Activated naive CD4-positive, alpha-beta T cell treated with anti-CD3 and anti-CD28 coated beads for 36 hours (primary cell): ENCODE measurements at regions not wholly inside any gene's neighbourhood (a gene's known extent, or its start where the extent isn't known, plus 50 kb on each side); places are given as distances from the start of the nearest gene placed in this dataset.
"Not testable (repeated sequence)": the region's sequence is repeated elsewhere in the genome, so short reads cannot be mapped to it uniquely, and the experiment has no call there.

ENCODE experiments used
- CTCF ChIA-PET: fragments of 350-600 bp; sonication (Branson Sonifier 250); formaldehyde crosslinking; loops from one replicate; lab custom pipeline; 2021; ENCODE audit warnings: antibody characterized with exemption; lab: Charles Lee
- DNase-seq: peaks from one replicate; pipeline ENCODE4 v3.0.0-alpha.2; 2020
- H3K27ac Mint-ChIP-seq: one replicate; pipeline ENCODE4 v1.8.0; 2021; ENCODE audit warnings: mild to moderate bottlenecking, mixed read lengths
- H3K27me3 Mint-ChIP-seq: one replicate; pipeline ENCODE4 v1.8.0; 2021; ENCODE audit warnings: low read depth, mixed read lengths
- H3K36me3 Mint-ChIP-seq: one replicate; pipeline ENCODE4 v1.8.0; 2021; ENCODE audit warnings: low read depth, mixed read lengths
- H3K4me1 Mint-ChIP-seq: one replicate; pipeline ENCODE4 v1.8.0; 2021; ENCODE audit warnings: low read depth, mixed read lengths
- H3K4me3 Mint-ChIP-seq: one replicate; pipeline ENCODE4 v1.8.0; 2021; ENCODE audit warnings: mild to moderate bottlenecking, moderate library complexity, mixed read lengths
- H3K9me3 Mint-ChIP-seq: one replicate; pipeline ENCODE4 v1.8.0; 2021; ENCODE audit warnings: mixed read lengths
- intact Hi-C: fragments of 100-400 bp; cut with micrococcal nuclease; formaldehyde crosslinking; loops from one replicate; pipeline ENCODE4 v1.15.1; 2023

GRCh38 chr13:61531383-61532065 lies 115.9 kb upstream of the PCDH20 start:
- Mint-ChIP-seq H3K27ac (no peak overlapping the region), H3K27me3 (no peaks in the 10 kb centered on the region), H3K9me3 (peaks cover 1% of the 10 kb centered on the region), H3K4me3 (no peak overlapping the region), H3K4me1 (no peaks in the 10 kb centered on the region), H3K36me3 (no peaks in the 10 kb centered on the region)
- intact Hi-C loops = no loop called here
- CTCF ChIA-PET = no interaction called here
- no peak for DNase-seq

GRCh38 chr13:61519214-61519613 lies 103.6 kb upstream of the PCDH20 start:
- CTCF ChIA-PET, H3K4me1 Mint-ChIP-seq, H3K27me3 Mint-ChIP-seq, DNase-seq, intact Hi-C loops, H3K36me3 Mint-ChIP-seq, H3K9me3 Mint-ChIP-seq, H3K4me3 Mint-ChIP-seq, H3K27ac Mint-ChIP-seq: not testable (repeated sequence)

GRCh38 chr13:61508936-61509335 lies 93.3 kb upstream of the PCDH20 start:
- no peak for DNase-seq
- no peak overlapping the region for H3K27ac Mint-ChIP-seq
- intact Hi-C loops = no loop called here
- H3K36me3 Mint-ChIP-seq = no peaks in the 10 kb centered on the region
- no peak overlapping the region for H3K4me3 Mint-ChIP-seq
- H3K27me3 Mint-ChIP-seq = no peaks in the 10 kb centered on the region
- CTCF ChIA-PET = no interaction called here
- no peaks in the 10 kb centered on the region for H3K9me3 Mint-ChIP-seq
- no peaks in the 10 kb centered on the region for H3K4me1 Mint-ChIP-seq

GRCh38 chr13:61500176-61500575 lies 84.5 kb upstream of the PCDH20 start:
- intact Hi-C loops = no loop called here
- H3K4me3 Mint-ChIP-seq = no peak overlapping the region
- peaks cover 4% of the 10 kb centered on the region for H3K9me3 Mint-ChIP-seq
- no peak overlapping the region for H3K27ac Mint-ChIP-seq
- no peaks in the 10 kb centered on the region for H3K36me3 Mint-ChIP-seq
- H3K4me1 Mint-ChIP-seq = no peaks in the 10 kb centered on the region
- no peak for DNase-seq
- H3K27me3 Mint-ChIP-seq = no peaks in the 10 kb centered on the region
- CTCF ChIA-PET = no interaction called here

- no peaks in the 10 kb centered on the region for H3K36me3 Mint-ChIP-seq
- no peaks in the 10 kb centered on the region for H3K4me1 Mint-ChIP-seq
- CTCF ChIA-PET = no interaction called here
- peaks cover 1% of the 10 kb centered on the region for H3K9me3 Mint-ChIP-seq
- DNase-seq = no peak
- H3K4me3 Mint-ChIP-seq = no peak overlapping the region
- no peaks in the 10 kb centered on the region for H3K27me3 Mint-ChIP-seq
- no peak overlapping the region for H3K27ac Mint-ChIP-seq
- intact Hi-C loops = no loop called here
Measured at GRCh38 chr13:61495648-61496047, 80.0 kb upstream of the PCDH20 start.

- CTCF ChIA-PET, H3K27me3 Mint-ChIP-seq, DNase-seq, H3K27ac Mint-ChIP-seq, H3K4me3 Mint-ChIP-seq, intact Hi-C loops, H3K4me1 Mint-ChIP-seq, H3K9me3 Mint-ChIP-seq, H3K36me3 Mint-ChIP-seq: not testable (repeated sequence)
Measured at GRCh38 chr13:61493556-61493955, 77.9 kb upstream of the PCDH20 start.

- CTCF ChIA-PET = no interaction called here
Measured at GRCh38 chr13:61486496-61486895, 70.8 kb upstream of the PCDH20 start.

GRCh38 chr13:61485128-61485765 lies 69.6 kb upstream of the PCDH20 start:
- H3K4me1 Mint-ChIP-seq = no peaks in the 10 kb centered on the region
- no peak for DNase-seq
- no peaks in the 10 kb centered on the region for H3K27me3 Mint-ChIP-seq
- peaks cover 5% of the 10 kb centered on the region for H3K9me3 Mint-ChIP-seq
- CTCF ChIA-PET = no interaction called here
- no peak overlapping the region for H3K27ac Mint-ChIP-seq
- intact Hi-C loops = no loop called here
- H3K36me3 Mint-ChIP-seq = no peaks in the 10 kb centered on the region
- H3K4me3 Mint-ChIP-seq = no peak overlapping the region

More at GRCh38 chr13:61486496-61486895, 70.8 kb upstream of the PCDH20 start:
- Mint-ChIP-seq H3K9me3 (peaks cover 2% of the 10 kb centered on the region), H3K4me1 (no peaks in the 10 kb centered on the region), H3K4me3 (no peak overlapping the region), H3K36me3 (no peaks in the 10 kb centered on the region), H3K27me3 (no peaks in the 10 kb centered on the region), H3K27ac (no peak overlapping the region)
- intact Hi-C loops = no loop called here
- no peak for DNase-seq

GRCh38 chr13:61477619-61478018 lies 62.0 kb upstream of the PCDH20 start:
- Mint-ChIP-seq H3K27me3 (no peaks in the 10 kb centered on the region), H3K4me3 (no peak overlapping the region), H3K9me3 (peaks cover 20% of the 10 kb centered on the region), H3K4me1 (no peaks in the 10 kb centered on the region), H3K27ac (no peak overlapping the region), H3K36me3 (no peaks in the 10 kb centered on the region)
- no peak for DNase-seq
- intact Hi-C loops = no loop called here
- CTCF ChIA-PET = no interaction called here

- H3K9me3 Mint-ChIP-seq = no peaks in the 10 kb centered on the region
- DNase-seq = no peak
- CTCF ChIA-PET = no interaction called here
- H3K4me1 Mint-ChIP-seq = no peaks in the 10 kb centered on the region
- intact Hi-C loops = no loop called here
- H3K27me3 Mint-ChIP-seq = no peaks in the 10 kb centered on the region
- H3K36me3 Mint-ChIP-seq = no peaks in the 10 kb centered on the region
- no peak overlapping the region for H3K4me3 Mint-ChIP-seq
- H3K27ac Mint-ChIP-seq = no peak overlapping the region
Measured at GRCh38 chr13:61470786-61471185, 55.1 kb upstream of the PCDH20 start.

GRCh38 chr13:61466280-61466679 lies 50.6 kb upstream of the PCDH20 start:
- CTCF ChIA-PET = no interaction called here
- no peak overlapping the region for H3K4me3 Mint-ChIP-seq
- H3K27ac Mint-ChIP-seq = no peak overlapping the region
- DNase-seq = no peak
- H3K4me1 Mint-ChIP-seq = no peaks in the 10 kb centered on the region
- intact Hi-C loops = no loop called here
- no peaks in the 10 kb centered on the region for H3K36me3 Mint-ChIP-seq
- no peaks in the 10 kb centered on the region for H3K27me3 Mint-ChIP-seq
- no peaks in the 10 kb centered on the region for H3K9me3 Mint-ChIP-seq
